ENCODE measurements at regions not wholly inside any gene's neighbourhood (a gene's known extent, or its start where the extent isn't known, plus 50 kb on each side); places are given as distances from the start of the nearest gene placed in this dataset.

GRCh38 chr6:26149240-26149639 lies 62.0 kb downstream of the HFE start:
- H3K27ac ChIP-seq (ENCODE audit: low read depth in 2 of 2, low read length in 1 of 2), result no peak overlapping the region

GRCh38 chr6:26152226-26153101 lies 65.2 kb downstream of the HFE start:
- Histone ChIP-seq H3K27ac (ENCODE audit: low read depth in 2 of 2, low read length in 1 of 2) (no peak overlapping the region), H3K27me3 (ENCODE audit: control insufficient read depth in 1 of 2, insufficient read depth in 2 of 2, low read length in 2 of 2) (no peaks in the 10 kb centered on the region), H3K4me3 (ENCODE audit: low read depth in 1 of 2, low read length in 2 of 2) (no peak overlapping the region), H3K9me3 (ENCODE audit: control insufficient read depth in 2 of 2, insufficient read depth in 1 of 2, low read depth in 1 of 2, low read length in 1 of 2) (no peaks in the 10 kb centered on the region), H3K4me1 (ENCODE audit: control insufficient read depth in 2 of 2, insufficient read depth in 2 of 2, low read length in 1 of 2) (no peaks in the 10 kb centered on the region), H3K36me3 (ENCODE audit: control insufficient read depth in 2 of 2, insufficient read depth in 2 of 2, low read length in 1 of 2) (no peaks in the 10 kb centered on the region)
- 62 to 69% methylated on average over 6 of the region's 6 CpGs for WGBS, 2 donors

More at GRCh38 chr6:26149240-26149639, 62.0 kb downstream of the HFE start:
- no peak overlapping the region for H3K4me3 ChIP-seq (ENCODE audit: low read depth in 1 of 2, low read length in 2 of 2)
- H3K36me3 ChIP-seq (ENCODE audit: control insufficient read depth in 2 of 2, insufficient read depth in 2 of 2, low read length in 1 of 2), result no peaks in the 10 kb centered on the region
- H3K27me3 ChIP-seq (ENCODE audit: control insufficient read depth in 1 of 2, insufficient read depth in 2 of 2, low read length in 2 of 2), result no peaks in the 10 kb centered on the region
- no peaks in the 10 kb centered on the region for H3K4me1 ChIP-seq (ENCODE audit: control insufficient read depth in 2 of 2, insufficient read depth in 2 of 2, low read length in 1 of 2)
- no peaks in the 10 kb centered on the region for H3K9me3 ChIP-seq (ENCODE audit: control insufficient read depth in 2 of 2, insufficient read depth in 1 of 2, low read depth in 1 of 2, low read length in 1 of 2)

GRCh38 chr6:26155061-26155930 lies 68.1 kb downstream of the HFE start:
- H3K4me3 ChIP-seq (ENCODE audit: low read depth in 1 of 2, low read length in 2 of 2), result peak overlapping the region; percentile 70 to 80

GRCh38 chr6:26156105-26156849 lies 69.0 kb downstream of the HFE start:
- Histone ChIP-seq H3K27ac (ENCODE audit: low read depth in 2 of 2, low read length in 1 of 2) (peak overlapping the region; percentile 98 to 100), H3K27me3 (ENCODE audit: control insufficient read depth in 1 of 2, insufficient read depth in 2 of 2, low read length in 2 of 2) (no peaks in the 10 kb centered on the region), H3K4me3 (ENCODE audit: low read depth in 1 of 2, low read length in 2 of 2) (peak overlapping the region; percentile 70 to 80), H3K9me3 (ENCODE audit: control insufficient read depth in 2 of 2, insufficient read depth in 1 of 2, low read depth in 1 of 2, low read length in 1 of 2) (no peaks in the 10 kb centered on the region), H3K4me1 (ENCODE audit: control insufficient read depth in 2 of 2, insufficient read depth in 2 of 2, low read length in 1 of 2) (no peaks in the 10 kb centered on the region), H3K36me3 (ENCODE audit: control insufficient read depth in 2 of 2, insufficient read depth in 2 of 2, low read length in 1 of 2) (no peaks in the 10 kb centered on the region)
- WGBS, 2 donors, result 0 to 1% methylated on average over 61 of the region's 61 CpGs

More at GRCh38 chr6:26155061-26155930, 68.1 kb downstream of the HFE start:
- peak overlapping the region; percentile 10 to 98 for H3K27ac ChIP-seq (ENCODE audit: low read depth in 2 of 2, low read length in 1 of 2)
- H3K36me3 ChIP-seq (ENCODE audit: control insufficient read depth in 2 of 2, insufficient read depth in 2 of 2, low read length in 1 of 2), result no peaks in the 10 kb centered on the region
- 21 to 22% methylated on average over 9 of the region's 9 CpGs for WGBS, 2 donors
- no peaks in the 10 kb centered on the region for H3K27me3 ChIP-seq (ENCODE audit: control insufficient read depth in 1 of 2, insufficient read depth in 2 of 2, low read length in 2 of 2)
- no peaks in the 10 kb centered on the region for H3K9me3 ChIP-seq (ENCODE audit: control insufficient read depth in 2 of 2, insufficient read depth in 1 of 2, low read depth in 1 of 2, low read length in 1 of 2)
- no peaks in the 10 kb centered on the region for H3K4me1 ChIP-seq (ENCODE audit: control insufficient read depth in 2 of 2, insufficient read depth in 2 of 2, low read length in 1 of 2)

- WGBS, 2 donors, result 0 to 1% methylated on average over 18 of the region's 18 CpGs
- H3K36me3 ChIP-seq (ENCODE audit: control insufficient read depth in 2 of 2, insufficient read depth in 2 of 2, low read length in 1 of 2), result no peaks in the 10 kb centered on the region
- no peaks in the 10 kb centered on the region for H3K27me3 ChIP-seq (ENCODE audit: control insufficient read depth in 1 of 2, insufficient read depth in 2 of 2, low read length in 2 of 2)
- H3K9me3 ChIP-seq (ENCODE audit: control insufficient read depth in 2 of 2, insufficient read depth in 1 of 2, low read depth in 1 of 2, low read length in 1 of 2), result no peaks in the 10 kb centered on the region
- H3K4me3 ChIP-seq (ENCODE audit: low read depth in 1 of 2, low read length in 2 of 2), result peak overlapping the region; percentile 70 to 80
- H3K27ac ChIP-seq (ENCODE audit: low read depth in 2 of 2, low read length in 1 of 2), result peak overlapping the region; percentile 98 to 100
- no peaks in the 10 kb centered on the region for H3K4me1 ChIP-seq (ENCODE audit: control insufficient read depth in 2 of 2, insufficient read depth in 2 of 2, low read length in 1 of 2)
These were observed 69.6 kb downstream of the HFE start for GRCh38 chr6:26156850-26157250.

DNA sequence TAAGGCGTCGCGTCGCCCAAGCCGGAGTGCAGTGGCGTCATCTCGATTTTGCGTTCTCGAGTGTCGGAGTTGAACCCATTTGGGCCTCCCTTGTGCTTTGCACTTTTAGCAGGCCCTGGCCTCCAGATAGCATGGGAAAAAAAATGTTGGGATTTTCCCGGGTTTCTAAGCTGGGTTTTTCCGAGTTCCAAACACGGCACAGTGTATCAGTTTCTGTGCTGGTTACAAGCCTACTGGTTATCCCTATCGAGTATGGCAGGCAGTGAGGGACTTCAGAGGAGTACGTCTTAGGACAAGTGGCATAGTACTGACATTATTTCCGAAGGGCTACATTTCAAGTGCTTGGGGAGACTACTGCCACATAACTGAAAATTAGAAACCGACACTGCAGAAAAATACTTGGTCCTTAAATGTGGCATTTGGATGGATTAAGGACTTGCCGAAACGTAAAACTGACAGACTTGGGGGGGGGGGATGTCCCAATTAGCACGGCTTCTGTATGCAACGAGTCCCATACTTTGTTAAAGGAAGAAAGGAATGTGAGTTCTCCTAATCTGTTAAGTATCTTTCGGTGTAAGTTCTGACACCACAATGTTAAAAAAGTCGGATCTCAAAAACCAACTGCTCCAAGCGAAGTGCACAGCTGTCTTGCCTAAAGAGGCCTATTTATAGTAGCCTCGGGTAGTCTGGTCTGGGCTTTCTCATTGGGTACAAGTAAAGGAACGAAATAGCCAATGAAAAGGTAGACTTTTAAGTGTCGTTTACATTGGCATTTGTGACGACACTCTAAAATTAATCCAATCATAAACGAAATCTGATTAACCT lies 70.2 kb downstream of the HFE start:
- WGBS, 2 donors, result 1% methylated on average over 29 of the region's 29 CpGs

GRCh38 chr6:26158076-26158580 lies 70.9 kb downstream of the HFE start:
- Histone ChIP-seq H3K27ac (ENCODE audit: low read depth in 2 of 2, low read length in 1 of 2) (peak overlapping the region; percentile 89 to 96), H3K4me3 (ENCODE audit: low read depth in 1 of 2, low read length in 2 of 2) (peak overlapping the region; percentile 53 to 60), H3K36me3 (ENCODE audit: control insufficient read depth in 2 of 2, insufficient read depth in 2 of 2, low read length in 1 of 2) (no peaks in the 10 kb centered on the region), H3K9me3 (ENCODE audit: control insufficient read depth in 2 of 2, insufficient read depth in 1 of 2, low read depth in 1 of 2, low read length in 1 of 2) (no peaks in the 10 kb centered on the region), H3K27me3 (ENCODE audit: control insufficient read depth in 1 of 2, insufficient read depth in 2 of 2, low read length in 2 of 2) (no peaks in the 10 kb centered on the region), H3K4me1 (ENCODE audit: control insufficient read depth in 2 of 2, insufficient read depth in 2 of 2, low read length in 1 of 2) (no peaks in the 10 kb centered on the region)
- 0 to 1% methylated on average over 30 of the region's 30 CpGs for WGBS, 2 donors

More for the DNA sequence above, 70.2 kb downstream of the HFE start:
- Histone ChIP-seq H3K27me3 (ENCODE audit: control insufficient read depth in 1 of 2, insufficient read depth in 2 of 2, low read length in 2 of 2) (no peaks in the 10 kb centered on the region), H3K4me3 (ENCODE audit: low read depth in 1 of 2, low read length in 2 of 2) (peak overlapping the region; percentile 70 to 80), H3K27ac (ENCODE audit: low read depth in 2 of 2, low read length in 1 of 2) (peak overlapping the region; percentile 98 to 100), H3K36me3 (ENCODE audit: control insufficient read depth in 2 of 2, insufficient read depth in 2 of 2, low read length in 1 of 2) (no peaks in the 10 kb centered on the region), H3K9me3 (ENCODE audit: control insufficient read depth in 2 of 2, insufficient read depth in 1 of 2, low read depth in 1 of 2, low read length in 1 of 2) (no peaks in the 10 kb centered on the region), H3K4me1 (ENCODE audit: control insufficient read depth in 2 of 2, insufficient read depth in 2 of 2, low read length in 1 of 2) (no peaks in the 10 kb centered on the region)

- Histone ChIP-seq H3K4me3 (ENCODE audit: low read depth in 1 of 2, low read length in 2 of 2) (peak overlapping the region; percentile 53 to 60), H3K27me3 (ENCODE audit: control insufficient read depth in 1 of 2, insufficient read depth in 2 of 2, low read length in 2 of 2) (no peaks in the 10 kb centered on the region), H3K36me3 (ENCODE audit: control insufficient read depth in 2 of 2, insufficient read depth in 2 of 2, low read length in 1 of 2) (no peaks in the 10 kb centered on the region), H3K27ac (ENCODE audit: low read depth in 2 of 2, low read length in 1 of 2) (peak overlapping the region; percentile 89 to 96), H3K9me3 (ENCODE audit: control insufficient read depth in 2 of 2, insufficient read depth in 1 of 2, low read depth in 1 of 2, low read length in 1 of 2) (no peaks in the 10 kb centered on the region), H3K4me1 (ENCODE audit: control insufficient read depth in 2 of 2, insufficient read depth in 2 of 2, low read length in 1 of 2) (no peaks in the 10 kb centered on the region)
- WGBS, 2 donors, result 0 to 1% methylated on average over 21 of the region's 21 CpGs
These were observed 71.5 kb downstream of the HFE start for GRCh38 chr6:26158581-26159356.
